NCI-H2107 treated with DMSO at 0.1 percent for 48 hours (cell line): ENCODE measurements at regions not wholly inside any gene's neighbourhood (a gene's known extent, or its start where the extent isn't known, plus 50 kb on each side); places are given as distances from the start of the nearest gene placed in this dataset.
A peak's percentile ranks its signal among the peaks of the same experiment; 100 is the strongest.

ENCODE experiments used
- DNase-seq: peaks from one replicate; lab custom pipeline; 2025; ENCODE audit not compliant: unreplicated experiment; lab: John Stamatoyannopoulos, UW

DNA sequence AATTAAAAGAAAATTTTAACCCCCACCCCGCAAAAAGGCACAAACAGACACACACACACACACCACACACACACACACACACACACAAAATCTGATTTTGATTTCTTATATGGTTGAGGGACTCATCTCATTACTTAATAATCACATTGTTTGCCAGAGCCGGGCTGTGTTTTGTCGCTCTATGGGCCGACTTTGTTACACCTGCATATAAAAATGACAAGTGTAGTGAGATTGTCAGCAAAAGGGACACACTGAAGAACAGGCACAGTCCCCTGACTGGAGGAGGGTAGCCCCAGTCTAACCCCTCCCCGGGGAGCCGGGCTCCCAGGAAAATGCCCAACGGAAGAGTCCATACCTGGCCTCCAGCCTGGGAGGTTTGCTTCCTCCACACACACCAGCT, 221.6 kb downstream of the ENGASE start:
- DNase-seq = no peak

GRCh38 chr17:79295307-79295706, 220.7 kb downstream of the ENGASE start:
- DNase-seq = no peak

- no peak for DNase-seq
These were observed 219.9 kb downstream of the ENGASE start for GRCh38 chr17:79294459-79295071.

DNA sequence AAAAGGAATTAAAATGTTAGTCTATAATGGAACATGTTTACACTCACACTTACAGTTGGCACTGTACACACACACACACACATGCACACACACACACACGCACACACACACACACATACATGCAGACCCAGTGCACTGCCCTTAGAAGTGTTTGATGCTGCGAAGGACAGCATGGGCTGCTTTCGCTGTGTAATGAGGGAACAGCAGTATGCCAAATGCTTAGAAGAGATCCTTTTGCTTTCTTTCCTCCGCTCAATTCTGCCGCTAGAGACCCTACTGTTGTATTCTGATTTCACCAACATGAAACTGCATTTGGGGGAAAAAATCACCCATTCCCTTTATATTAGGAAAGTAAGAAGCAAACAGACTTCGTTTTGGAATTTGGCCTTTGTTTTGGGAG, 217.9 kb downstream of the ENGASE start:
- no peak for DNase-seq

- no peak for DNase-seq
These were observed 216.8 kb downstream of the ENGASE start for GRCh38 chr17:79291391-79291790.

GRCh38 chr17:79290726-79291125, 216.1 kb downstream of the ENGASE start:
- DNase-seq = no peak

- DNase-seq = no peak
These were observed 214.3 kb downstream of the ENGASE start for GRCh38 chr17:79288950-79289349.

DNA sequence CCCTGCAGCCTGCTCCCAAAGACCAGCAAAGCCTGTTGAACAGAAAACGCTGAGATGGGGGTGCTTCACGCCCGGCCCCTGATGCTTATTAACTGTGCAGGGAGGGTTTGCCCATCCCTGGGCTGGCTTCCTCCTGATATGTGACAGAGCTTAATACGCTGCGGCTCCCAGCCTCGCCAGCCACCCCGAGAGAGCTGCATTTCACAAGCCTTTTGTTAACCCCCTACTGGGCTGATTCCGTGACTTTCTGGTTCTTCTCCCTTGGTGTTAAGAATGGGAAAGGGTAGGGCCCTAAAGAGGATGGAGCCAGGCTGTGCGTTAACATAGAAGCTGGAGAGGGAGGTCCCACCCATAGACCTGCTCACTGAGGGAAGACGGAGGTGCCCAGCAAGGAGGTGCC, 211.8 kb downstream of the ENGASE start:
- DNase-seq = no peak

DNA sequence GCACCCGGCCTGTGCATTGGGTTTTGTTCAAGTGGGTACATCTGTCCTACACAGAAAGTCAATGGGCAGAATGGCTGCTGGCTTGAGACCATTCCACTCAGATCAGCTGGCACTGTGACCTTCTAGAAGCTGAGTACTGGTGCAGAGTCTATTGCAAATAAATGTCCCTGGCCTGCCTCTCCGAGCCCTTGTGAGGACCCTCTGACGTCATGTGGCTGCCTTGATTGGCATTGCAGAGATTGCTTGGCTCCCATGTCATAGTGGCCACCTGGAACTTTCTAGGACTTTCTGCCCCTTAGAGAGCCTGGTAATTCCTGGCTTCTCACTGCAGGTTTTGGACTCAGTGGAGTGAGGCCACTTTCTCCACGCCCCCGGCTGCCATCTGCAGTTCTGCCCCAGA, 211.3 kb downstream of the ENGASE start:
- DNase-seq = no peak

GRCh38 chr17:79282294-79282693, 207.7 kb downstream of the ENGASE start:
- no peak for DNase-seq

DNA sequence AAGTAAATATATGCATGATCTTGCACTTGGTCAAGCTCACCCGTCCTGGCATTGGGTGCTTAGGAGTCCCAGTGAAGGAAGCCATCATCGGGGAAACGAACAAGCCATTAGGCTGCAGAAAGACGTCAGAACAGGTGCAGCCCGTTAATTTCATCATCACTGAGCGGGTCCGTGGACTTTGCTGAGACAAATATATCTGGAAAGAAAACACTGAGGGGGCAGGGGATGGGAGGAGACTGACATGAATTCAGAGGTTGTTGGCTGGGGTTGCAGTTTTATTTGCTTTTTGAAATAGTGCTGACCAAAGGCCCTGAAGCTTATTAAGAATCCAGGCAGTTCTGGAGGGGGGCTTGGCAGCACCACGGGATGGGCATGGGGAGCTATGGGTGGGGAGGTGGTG, 207.2 kb downstream of the ENGASE start:
- DNase-seq = no peak

- DNase-seq = peak; percentile 57
These were observed 206.4 kb downstream of the ENGASE start for GRCh38 chr17:79280866-79281572.

DNA sequence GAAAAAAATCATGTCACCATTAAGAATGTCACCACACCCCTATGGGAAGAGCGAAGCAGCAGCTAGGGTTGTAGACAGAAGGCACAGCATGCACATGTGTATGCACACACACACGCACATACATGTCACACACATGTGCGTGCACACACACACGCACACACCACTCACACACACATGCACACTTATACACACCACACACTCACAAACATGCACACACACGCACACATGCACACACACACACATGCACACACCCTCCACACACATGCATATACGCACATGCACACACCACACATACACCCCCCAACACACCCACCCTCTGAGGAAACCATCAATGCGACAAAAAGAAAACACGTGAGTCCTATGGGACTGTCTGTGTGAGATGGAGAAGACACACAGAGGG, 205.4 kb downstream of the ENGASE start:
- DNase-seq = no peak

DNA sequence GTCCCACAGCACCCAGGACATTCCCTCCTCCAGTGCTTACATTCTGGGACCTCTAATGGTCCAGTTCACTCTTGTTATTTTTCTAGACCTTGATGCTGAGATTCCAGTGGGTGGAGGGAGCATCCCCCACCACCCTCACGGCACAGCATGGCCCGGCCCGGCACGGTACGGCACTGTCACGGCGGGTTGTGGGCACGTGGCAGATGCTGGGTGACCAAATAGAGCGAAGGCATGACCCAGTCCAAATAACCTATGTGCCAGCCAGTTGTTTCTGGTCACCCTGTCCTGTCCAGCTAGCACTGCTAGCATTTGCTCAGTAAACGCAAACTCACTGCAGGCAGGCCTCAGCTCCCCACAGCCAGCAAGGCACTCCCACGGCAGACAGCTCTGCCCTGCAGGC, 204.7 kb downstream of the ENGASE start:
- no peak for DNase-seq

GRCh38 chr17:79276821-79277220, 202.2 kb downstream of the ENGASE start:
- DNase-seq = no peak

- no peak for DNase-seq
These were observed 199.0 kb downstream of the ENGASE start for GRCh38 chr17:79273660-79274059.

GRCh38 chr17:79272666-79273219, 198.1 kb downstream of the ENGASE start:
- no peak for DNase-seq

DNA sequence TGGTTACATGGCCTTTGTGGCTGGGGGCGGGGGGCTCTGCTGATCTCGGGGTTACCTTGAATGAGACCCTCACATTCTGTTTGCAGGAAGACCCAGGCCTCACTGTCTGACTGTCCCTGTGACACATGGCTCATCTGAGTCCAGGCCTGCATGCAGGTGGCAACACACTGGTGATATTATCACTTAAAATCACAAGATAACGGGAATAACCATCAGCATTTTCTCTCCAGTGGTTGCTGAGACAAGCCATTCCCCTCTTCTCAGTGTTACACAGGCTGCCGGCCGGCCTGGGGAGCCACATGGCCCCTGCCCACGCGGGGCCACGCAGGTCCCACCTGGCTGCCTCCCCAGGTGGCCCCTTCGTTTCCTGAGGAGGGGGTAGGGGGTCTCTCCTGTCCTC, 197.6 kb downstream of the ENGASE start:
- DNase-seq = no peak

DNA sequence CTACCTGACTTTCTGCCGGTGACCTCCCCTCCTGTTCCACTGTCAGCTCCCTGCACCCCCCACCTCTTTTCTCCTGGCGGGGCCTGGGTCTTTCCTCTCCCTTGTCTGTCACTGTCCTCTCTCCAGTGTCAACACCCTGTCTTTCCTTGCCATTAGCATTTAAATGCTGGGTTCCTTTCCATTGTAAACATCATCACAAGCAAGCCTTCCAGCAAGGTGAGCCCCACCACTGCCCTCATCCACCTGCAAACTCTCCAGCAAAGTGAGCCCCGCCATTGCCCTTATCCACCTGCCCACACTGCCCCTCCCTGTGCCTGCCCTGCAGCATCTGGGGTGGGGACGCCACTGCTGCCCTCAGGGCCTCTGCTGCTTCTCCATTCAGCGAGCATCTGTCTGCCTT, 195.0 kb downstream of the ENGASE start:
- no peak for DNase-seq

GRCh38 chr17:79263191-79263590, 188.6 kb downstream of the ENGASE start:
- no peak for DNase-seq

- no peak for DNase-seq
These were observed 188.0 kb downstream of the ENGASE start for GRCh38 chr17:79262624-79263023.

DNA sequence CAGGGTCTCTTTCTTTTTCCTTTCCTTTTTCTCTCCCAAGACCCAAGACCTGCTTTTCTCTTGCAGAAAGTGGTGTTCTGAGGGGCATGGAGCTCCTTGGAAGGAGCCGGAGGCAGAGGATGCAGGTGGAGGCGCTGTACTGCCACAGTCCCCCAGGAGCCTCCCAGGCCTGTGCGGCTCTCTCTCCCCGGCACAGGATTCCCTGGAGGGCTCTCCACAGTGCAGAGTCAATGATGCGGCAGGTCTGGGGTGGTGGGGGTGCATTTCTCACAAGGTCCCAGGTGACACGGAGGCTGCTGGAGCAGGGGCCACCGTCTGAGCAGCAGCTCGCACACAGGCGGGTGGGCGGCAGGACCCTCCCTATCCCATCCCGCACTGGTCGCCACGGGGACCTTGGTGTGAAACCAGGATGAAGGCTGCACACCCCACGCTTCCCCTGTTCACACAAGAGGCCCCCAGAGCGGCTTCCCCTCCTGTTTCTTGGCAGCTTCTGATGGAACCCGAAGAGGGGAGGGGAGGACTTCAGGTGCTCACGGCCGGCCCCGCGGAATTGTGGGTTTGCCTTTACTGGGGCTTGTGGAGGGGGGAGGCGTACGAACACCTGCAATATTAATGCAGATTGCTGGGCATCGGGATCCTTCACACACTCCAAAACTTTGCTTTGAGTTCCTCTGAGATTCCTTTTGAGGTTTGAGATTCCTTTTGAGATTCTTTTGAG, 186.9 kb downstream of the ENGASE start:
- peak; percentile 41 for DNase-seq
